WTC11 (cell line): ENCODE measurements at regions not wholly inside any gene's neighbourhood (a gene's known extent, or its start where the extent isn't known, plus 50 kb on each side); places are given as distances from the start of the nearest gene placed in this dataset.

ENCODE experiments used
- ATAC-seq: fragments of 200-7000 bp; cut with Tn5 transposase; 2 replicates; pipeline ENCODE4 v1.10.0; 2021; ENCODE audit warnings: mild to moderate bottlenecking, moderate library complexity
- CTCF ChIA-PET: fragments of 300-600 bp; sonication (Branson Sonifier 250); formaldehyde crosslinking; loops from one replicate; lab custom pipeline; 2021; ENCODE audit warnings: antibody characterized with exemption; lab: Charles Lee
- POLR2A ChIA-PET: fragments of 350-600 bp; sonication (Branson Sonifier 250); formaldehyde crosslinking; loops from one replicate; lab custom pipeline; 2021; ENCODE audit warnings: antibody characterized with exemption; lab: Charles Lee
- DNase-seq: peaks from one replicate; pipeline ENCODE4 v3.0.0; 2021; ENCODE audit warnings: low spot score
- H3K27ac Mint-ChIP-seq: 2 replicates; pipeline ENCODE4 v1.8.0; 2021; ENCODE audit warnings: mixed read lengths
- H3K27me3 Mint-ChIP-seq: 2 replicates; pipeline ENCODE4 v1.8.0; 2021; ENCODE audit warnings: low read depth, mild to moderate bottlenecking, moderate library complexity, mixed read lengths
- H3K36me3 Mint-ChIP-seq: 2 replicates; pipeline ENCODE4 v1.8.0; 2021; ENCODE audit warnings: mixed read lengths
- H3K4me1 Mint-ChIP-seq: 2 replicates; pipeline ENCODE4 v1.8.0; 2022; ENCODE audit warnings: mixed read lengths
- H3K4me3 Mint-ChIP-seq: 2 replicates; pipeline ENCODE4 v1.8.0; 2021; ENCODE audit warnings: mild to moderate bottlenecking, moderate library complexity, mixed read lengths
- H3K9me3 Mint-ChIP-seq: 2 replicates; pipeline ENCODE4 v1.8.0; 2021; ENCODE audit warnings: mixed read lengths
- AR ChIP-seq: fragments of 250-450 bp; sonication (Bioruptor Pico); IDR thresholded peaks from 2 replicates; pipeline ENCODE4 v1.9.0; 2021; ENCODE audit warnings: mild to moderate bottlenecking
- CTCF ChIP-seq: fragments of 200-600 bp; IDR thresholded peaks from 2 replicates; pipeline ENCODE4 v1.8.0; 2022; ENCODE audit warnings: antibody characterized with exemption
- EMX1 ChIP-seq: fragments of 250-450 bp; sonication (Bioruptor Pico); IDR thresholded peaks from 2 replicates; pipeline ENCODE4 v1.8.0; 2021; ENCODE audit warnings: mild to moderate bottlenecking
- MYBL2 ChIP-seq: sonication (generic); formaldehyde crosslinking; IDR thresholded peaks from 2 replicates; pipeline ENCODE4 v1.8.1; 2023; ENCODE audit warnings: mild to moderate bottlenecking, moderate library complexity, missing genetic modification reagents
- NFYB ChIP-seq: sonication (generic); formaldehyde crosslinking; conservative IDR thresholded peaks from 2 replicates; pipeline ENCODE4 v1.8.0; 2022; ENCODE audit warnings: low read depth, missing genetic modification reagents
- RELA ChIP-seq: sonication (generic); formaldehyde crosslinking; IDR thresholded peaks from 2 replicates; pipeline ENCODE4 v1.8.1; 2022; ENCODE audit warnings: missing genetic modification reagents, mild to moderate bottlenecking, borderline replicate concordance
- SMAD3 ChIP-seq: sonication (generic); formaldehyde crosslinking; IDR thresholded peaks from 2 replicates; pipeline ENCODE4 v1.8.0; 2022; ENCODE audit warnings: missing genetic modification reagents, mild to moderate bottlenecking, borderline replicate concordance
- SP1 ChIP-seq: sonication (generic); formaldehyde crosslinking; conservative IDR thresholded peaks from 2 replicates; pipeline ENCODE4 v1.8.1; 2022; ENCODE audit warnings: missing genetic modification reagents
- STAT6 ChIP-seq: sonication (generic); formaldehyde crosslinking; conservative IDR thresholded peaks from 2 replicates; pipeline ENCODE4 v1.8.1; 2023; ENCODE audit warnings: mild to moderate bottlenecking, low read depth, missing genetic modification reagents, moderate library complexity
- TCF7 ChIP-seq: sonication (generic); formaldehyde crosslinking; IDR thresholded peaks from 2 replicates; pipeline ENCODE4 v1.8.0; 2022; ENCODE audit warnings: mild to moderate bottlenecking, low read depth, missing genetic modification reagents, moderate library complexity
- ZBTB43 ChIP-seq: sonication (generic); formaldehyde crosslinking; IDR thresholded peaks from 2 replicates; pipeline ENCODE4 v1.8.1; 2023; ENCODE audit warnings: mild to moderate bottlenecking, missing genetic modification reagents

GRCh38 chr3:174755833-174756829 is 103.0 kb upstream of the NAALADL2 start:
- Mint-ChIP-seq H3K4me1 (no peaks in the 10 kb centered on the region), H3K27ac (no peak overlapping the region), H3K9me3 (peaks cover 10% of the 10 kb centered on the region; the same call in 1 of the 2 replicates), H3K4me3 (no peak overlapping the region), H3K36me3 (peaks cover 5% of the 10 kb centered on the region; the same call in 1 of the 2 replicates), H3K27me3 (no peaks in the 10 kb centered on the region)
- no peak for TF ChIP-seq NFYB
- ChIA-PET POLR2A (no interaction called here), CTCF (no interaction called here)
- no peak for ATAC-seq
- DNase-seq: no peak

GRCh38 chr3:174758943-174759342 is 100.2 kb upstream of the NAALADL2 start:
- Mint-ChIP-seq H3K27ac (no peak overlapping the region), H3K9me3 (no peaks in the 10 kb centered on the region), H3K4me3 (no peak overlapping the region), H3K36me3 (0 out of 2 replicates have a peak, but pooled peaks cover 3% of the 10 kb centered on the region), H3K27me3 (no peaks in the 10 kb centered on the region), H3K4me1 (no peaks in the 10 kb centered on the region)
- ATAC-seq (no peak), DNase-seq (no peak)
- CTCF ChIA-PET: no interaction called here
- no peak for TF ChIP-seq SP1 (CRISPR knock-in tag)
- TF ChIP-seq, all 79 proteins: peak for 0
- POLR2A ChIA-PET: no interaction called here

- no peaks in the 10 kb centered on the region for H3K4me1 Mint-ChIP-seq
- DNase-seq (no peak), ATAC-seq (no peak)
- POLR2A ChIA-PET: no interaction called here
- no peak overlapping the region for H3K4me3 Mint-ChIP-seq
- no peak for TF ChIP-seq STAT6 (CRISPR knock-in tag)
- no peak for TF ChIP-seq EMX1
- TF ChIP-seq TCF7: no peak
- no peak for TF ChIP-seq CTCF
- no peak for TF ChIP-seq MYBL2 (CRISPR knock-in tag)
- no peak for TF ChIP-seq AR (CRISPR knock-in tag)
- TF ChIP-seq ZBTB43 (CRISPR knock-in tag): no peak
- TF ChIP-seq RELA (CRISPR knock-in tag): no peak
- no peak for TF ChIP-seq SMAD3 (CRISPR knock-in tag)
- CTCF ChIA-PET: no interaction called here
- H3K27ac Mint-ChIP-seq: no peak overlapping the region
- H3K36me3 Mint-ChIP-seq: no peaks in the 10 kb centered on the region
- no peaks in the 10 kb centered on the region for H3K9me3 Mint-ChIP-seq
- H3K27me3 Mint-ChIP-seq: no peaks in the 10 kb centered on the region
These were observed 91.7 kb upstream of the NAALADL2 start for GRCh38 chr3:174767406-174767805.
